H1 (cell line): ENCODE measurements at regions not wholly inside any gene's neighbourhood (a gene's known extent, or its start where the extent isn't known, plus 50 kb on each side); places are given as distances from the start of the nearest gene placed in this dataset.

Experiments used
- CTCF ChIA-PET: fragments of 300-600 bp; sonication (Branson Sonifier 250); formaldehyde crosslinking; loops from one replicate; lab custom pipeline; 2021; ENCODE audit not compliant: partially characterized antibody; lab: Charles Lee
- POLR2A ChIA-PET: fragments of 300-600 bp; sonication (Branson Sonifier 250); formaldehyde crosslinking; loops from one replicate; lab custom pipeline; 2021; ENCODE audit warnings: inconsistent platforms; ENCODE audit not compliant: partially characterized antibody; lab: Charles Lee
- DNase-seq, 2 experiments: peaks; one replicate each; pipeline versions ENCODE4 v3.0.0 to v3.0.0-alpha.2; 2010 to 2022; ENCODE audit warnings: low spot score in 2 of 2, low read depth in 1 of 2, mixed read lengths in 1 of 2
- FAIRE-seq: peaks from 2 replicates; lab custom pipeline; 2011; peaks lifted over from hg19 to GRCh38; lab: Jason Lieb, UNC
- H2AFZ ChIP-seq: 2 replicates; pipeline ENCODE4 v1.8.1; 2012; ENCODE audit warnings: low read length, inconsistent platforms
- H2AK5ac ChIP-seq: 2 replicates; pipeline ENCODE4 v1.6.1; 2013; ENCODE audit warnings: low read depth, low read length
- H2BK120ac ChIP-seq: replicated peaks from 2 replicates; pipeline ENCODE3; 2013; ENCODE audit warnings: low read depth, low read length, inconsistent platforms
- H2BK12ac ChIP-seq: 2 replicates; pipeline ENCODE4 v1.6.1; 2013; ENCODE audit warnings: low read depth, low read length
- H2BK15ac ChIP-seq: 2 replicates; pipeline ENCODE4 v1.6.1; 2013; ENCODE audit warnings: low read length
- H2BK20ac ChIP-seq: 2 replicates; pipeline ENCODE4 v1.6.1; 2013; ENCODE audit warnings: low read length
- H2BK5ac ChIP-seq: 2 replicates; pipeline ENCODE4 v1.6.1; 2013; ENCODE audit warnings: low read depth, low read length
- H3K14ac ChIP-seq: 2 replicates; pipeline ENCODE4 v1.6.1; 2013; ENCODE audit warnings: inconsistent platforms; ENCODE audit not compliant: insufficient read length
- H3K18ac ChIP-seq: 2 replicates; pipeline ENCODE4 v1.6.1; 2013; ENCODE audit warnings: low read length; ENCODE audit errors: extremely low read depth
- H3K23ac ChIP-seq: 2 replicates; pipeline ENCODE4 v1.6.1; 2013; ENCODE audit warnings: inconsistent platforms; ENCODE audit not compliant: insufficient read length
- H3K23me2 ChIP-seq: 2 replicates; pipeline ENCODE4 v1.6.1; 2013; ENCODE audit warnings: low read depth, low read length
- H3K27ac ChIP-seq: 2 replicates; pipeline ENCODE4 v1.6.1; 2011; ENCODE audit warnings: low read depth, low read length, inconsistent platforms
- H3K27me3 ChIP-seq, 4 experiments: replicated peaks in 1 of 4; 1 replicate in 1 of 4; 2 replicates in 3 of 4; pipeline versions ENCODE4 v1.6.1 to v1.8.1; 2011 to 2013; ENCODE audit warnings: low read length in 3 of 4, mild to moderate bottlenecking in 3 of 4, inconsistent platforms in 2 of 4, mixed read lengths in 2 of 4, moderate library complexity in 1 of 4; ENCODE audit not compliant: control insufficient read depth in 3 of 4, insufficient read depth in 3 of 4; ENCODE audit errors: extremely low read depth in 1 of 4
- H3K36me3 ChIP-seq, 4 experiments: 2 replicates each; pipeline versions ENCODE4 v1.6.1 to v1.8.1; 2011 to 2013; ENCODE audit warnings: mild to moderate bottlenecking in 4 of 4, low read length in 3 of 4, moderate library complexity in 2 of 4, control low read depth in 1 of 4, inconsistent platforms in 1 of 4; ENCODE audit not compliant: insufficient read depth in 4 of 4, control insufficient read depth in 2 of 4
- H3K4ac ChIP-seq: replicated peaks from 2 replicates; pipeline ENCODE3; 2013; ENCODE audit warnings: low read length, low read depth, mixed read lengths, inconsistent platforms; ENCODE audit not compliant: insufficient read length
- H3K4me1 ChIP-seq, 4 experiments: replicated peaks in 1 of 4; 1 replicate in 1 of 4; 2 replicates in 3 of 4; pipeline versions ENCODE4 v1.6.1 to v1.8.1; 2011 to 2013; ENCODE audit warnings: low read length in 3 of 4, inconsistent platforms in 2 of 4, mixed read lengths in 1 of 4; ENCODE audit not compliant: insufficient read depth in 4 of 4, control insufficient read depth in 3 of 4
- H3K4me2 ChIP-seq, 2 experiments: 2 replicates each; pipeline versions ENCODE4 v1.6.1 to v1.8.1; 2011 to 2013; ENCODE audit warnings: low read depth in 2 of 2, low read length in 2 of 2, control low read depth in 1 of 2, inconsistent platforms in 1 of 2, mild to moderate bottlenecking in 1 of 2; ENCODE audit not compliant: insufficient read depth in 1 of 2
- H3K4me3 ChIP-seq, 4 experiments: fragments of 200-600, 300-600 bp in 1 of 4; sonication (generic), shearing (Covaris generic), sonication (Bioruptor Twin) in 1 of 4; 2 replicates each; pipeline versions ENCODE4 v1.5.1 to v1.8.1; 2011 to 2016; ENCODE audit warnings: low read length in 4 of 4, low read depth in 3 of 4, control low read depth in 2 of 4, inconsistent platforms in 2 of 4, mild to moderate bottlenecking in 2 of 4, mixed read lengths in 1 of 4, moderate library complexity in 1 of 4; ENCODE audit not compliant: insufficient read depth in 2 of 4; ENCODE audit errors: extremely low read depth in 1 of 4
- H3K56ac ChIP-seq: replicated peaks from 2 replicates; pipeline ENCODE3; 2013; ENCODE audit warnings: low read depth, mild to moderate bottlenecking, mixed read lengths, low read length, inconsistent platforms; ENCODE audit not compliant: insufficient read length
- H3K79me1 ChIP-seq: 2 replicates; pipeline ENCODE4 v1.6.1; 2013; ENCODE audit warnings: low read depth, low read length, control low read depth
- H3K79me2 ChIP-seq, 2 experiments: 2 replicates each; pipeline versions ENCODE4 v1.6.1 to v1.8.1; 2012 to 2013; ENCODE audit warnings: low read length in 2 of 2, mild to moderate bottlenecking in 2 of 2, inconsistent platforms in 1 of 2; ENCODE audit not compliant: insufficient read depth in 2 of 2, control insufficient read depth in 1 of 2
- H3K9ac ChIP-seq, 4 experiments: replicated peaks in 1 of 4; 1 replicate in 1 of 4; 2 replicates in 3 of 4; pipeline versions ENCODE4 v1.6.1 to v1.8.1; 2011 to 2013; ENCODE audit warnings: low read depth in 3 of 4, low read length in 3 of 4, control low read depth in 2 of 4, mild to moderate bottlenecking in 2 of 4, moderate library complexity in 2 of 4, inconsistent platforms in 1 of 4; ENCODE audit errors: extremely low read depth in 1 of 4
- H3K9me3 ChIP-seq, 2 experiments: 2 replicates each; pipeline versions ENCODE4 v1.6.1 to v1.8.1; 2012 to 2013; ENCODE audit warnings: mild to moderate bottlenecking in 2 of 2, moderate library complexity in 2 of 2, control low read depth in 1 of 2, inconsistent platforms in 1 of 2, low read depth in 1 of 2, low read length in 1 of 2, mixed read lengths in 1 of 2; ENCODE audit not compliant: insufficient read depth in 2 of 2
- H4K20me1 ChIP-seq, 2 experiments: replicated peaks in 1 of 2; 2 replicates each; pipeline versions ENCODE3 to v1.8.1; 2011 to 2013; ENCODE audit warnings: inconsistent platforms in 2 of 2, low read length in 2 of 2, mild to moderate bottlenecking in 1 of 2; ENCODE audit not compliant: insufficient read depth in 2 of 2, control insufficient read depth in 1 of 2
- H4K5ac ChIP-seq: 2 replicates; pipeline ENCODE4 v1.6.1; 2013; ENCODE audit warnings: low read length, low read depth, mixed read lengths, inconsistent platforms; ENCODE audit not compliant: insufficient read length
- H4K8ac ChIP-seq: 2 replicates; pipeline ENCODE4 v1.8.0; 2013; ENCODE audit warnings: mild to moderate bottlenecking, moderate library complexity, low read length, inconsistent platforms; ENCODE audit not compliant: insufficient read depth; ENCODE audit errors: extremely low read depth
- H4K91ac ChIP-seq: replicated peaks from 2 replicates; pipeline ENCODE3; 2013; ENCODE audit warnings: low read length, mixed read lengths, inconsistent platforms; ENCODE audit not compliant: insufficient read length
- HDAC6 ChIP-seq: IDR thresholded peaks from one replicate; pipeline ENCODE4 v1.7.1; 2012; ENCODE audit warnings: low read depth, mild to moderate bottlenecking, inconsistent platforms, low read length, moderate library complexity
- POU5F1 ChIP-seq: IDR thresholded peaks from 2 replicates; pipeline ENCODE4 v1.6.1; 2011; ENCODE audit warnings: low read depth, mild to moderate bottlenecking, low read length, moderate library complexity
- SUZ12 ChIP-seq: fragments of 200-600 bp; sonication (generic); IDR thresholded peaks from 2 replicates; pipeline ENCODE4 v1.6.1; 2012; ENCODE audit warnings: mild to moderate bottlenecking, inconsistent platforms, low read length, moderate library complexity, mixed read lengths
- WGBS, 2 experiments: shearing (Covaris generic) in 1 of 2; methylation state at CpG; one replicate each; pipeline versions ENCODE4 v1.1.6 to v1.1.7; 2013 to 2015; ENCODE audit warnings: low lambda C conversion rate in 2 of 2, mixed read lengths in 2 of 2, inconsistent platforms in 1 of 2, low coverage in 1 of 2, missing lambda C conversion rate in 1 of 2; ENCODE audit not compliant: insufficient replicate concordance in 2 of 2, insufficient coverage in 1 of 2, insufficient read length in 1 of 2; ENCODE audit errors: extremely low coverage in 1 of 2, missing lambda C conversion rate in 1 of 2; 5-methylcytosine and 5-hydroxymethylcytosine counted together

- no peaks in the 10 kb centered on the region for H3K79me2 ChIP-seq
- no peak overlapping the region for H3K4me2 ChIP-seq
- no peak overlapping the region for H2BK15ac ChIP-seq
- H3K27me3 ChIP-seq, result no peaks in the 10 kb centered on the region
- H3K36me3 ChIP-seq, result no peaks in the 10 kb centered on the region
- no peak overlapping the region for H3K14ac ChIP-seq
- H3K27ac ChIP-seq, result no peak overlapping the region
- H3K79me1 ChIP-seq, result no peaks in the 10 kb centered on the region
- H4K20me1 ChIP-seq, result no peaks in the 10 kb centered on the region
- no peak overlapping the region for H3K23ac ChIP-seq
- no peak overlapping the region for H3K4ac ChIP-seq
- no peak for TF ChIP-seq HDAC6
- no peak for TF ChIP-seq POU5F1
- TF ChIP-seq SUZ12, result no peak
- no peak overlapping the region for H3K18ac ChIP-seq
- H2BK12ac ChIP-seq, result no peak overlapping the region
- peak overlapping the region; percentile 54; the same call in 1 of the 2 replicates for H2AFZ ChIP-seq
- H4K91ac ChIP-seq, result no peak overlapping the region
- FAIRE-seq (peak; percentile 24), DNase-seq (no peak)
- no peak overlapping the region for H2BK20ac ChIP-seq
- no peaks in the 10 kb centered on the region for H3K9me3 ChIP-seq
- H2AK5ac ChIP-seq, result no peak overlapping the region
- H3K23me2 ChIP-seq, result no peaks in the 10 kb centered on the region
- no peak overlapping the region for H4K5ac ChIP-seq
- no peaks in the 10 kb centered on the region for H3K4me1 ChIP-seq
- ChIA-PET CTCF (interaction anchor here (1.1 to 1.8 kb wide), 2 partner anchors 22 to 42 kb away, joined by 4 read pairs; no protein-coding TSS in a partner anchor), POLR2A (no interaction called here)
- 40% methylated on average over 1 of the region's 1 CpG; no CpG with 5 or more reads in 1 of the 2 experiments for WGBS, 2 experiments
- no peak overlapping the region for H3K56ac ChIP-seq
- no peak overlapping the region for H4K8ac ChIP-seq
- no peak overlapping the region for H2BK120ac ChIP-seq
- H3K9ac ChIP-seq, result no peak overlapping the region
- H3K4me3 ChIP-seq, result no peak overlapping the region
- no peak overlapping the region for H2BK5ac ChIP-seq
Measured at GRCh38 chr4:89184407-89184806, 73.1 kb downstream of the TIGD2 start.
